SKM-1 (cell line): ENCODE measurements at regions not wholly inside any gene's neighbourhood (a gene's known extent, or its start where the extent isn't known, plus 50 kb on each side); places are given as distances from the start of the nearest gene placed in this dataset.

Experiments used
- DNase-seq: peaks from one replicate; lab custom pipeline; 2025; ENCODE audit not compliant: unreplicated experiment; lab: John Stamatoyannopoulos, UW

DNA sequence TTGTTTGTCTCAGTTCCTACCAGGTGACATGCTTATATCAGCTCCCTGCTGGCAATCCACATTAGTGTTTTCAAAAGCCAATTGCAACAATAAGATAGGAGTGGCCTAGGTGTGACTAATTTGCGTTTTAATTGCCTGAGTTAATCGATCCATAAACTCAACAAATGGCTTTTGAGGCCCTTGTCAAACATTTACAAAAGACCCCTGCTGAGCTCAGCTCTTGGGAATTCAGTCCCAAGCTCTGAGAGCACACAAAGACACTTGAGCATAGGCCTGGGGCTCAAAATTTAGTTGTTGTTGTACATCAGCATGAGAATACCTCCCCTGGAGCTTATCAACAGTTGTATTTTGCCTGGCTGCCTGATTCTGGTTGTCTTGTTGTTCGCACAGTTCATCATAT is 1134.4 kb upstream of the TSPY4 start:
- no peak for DNase-seq

DNA sequence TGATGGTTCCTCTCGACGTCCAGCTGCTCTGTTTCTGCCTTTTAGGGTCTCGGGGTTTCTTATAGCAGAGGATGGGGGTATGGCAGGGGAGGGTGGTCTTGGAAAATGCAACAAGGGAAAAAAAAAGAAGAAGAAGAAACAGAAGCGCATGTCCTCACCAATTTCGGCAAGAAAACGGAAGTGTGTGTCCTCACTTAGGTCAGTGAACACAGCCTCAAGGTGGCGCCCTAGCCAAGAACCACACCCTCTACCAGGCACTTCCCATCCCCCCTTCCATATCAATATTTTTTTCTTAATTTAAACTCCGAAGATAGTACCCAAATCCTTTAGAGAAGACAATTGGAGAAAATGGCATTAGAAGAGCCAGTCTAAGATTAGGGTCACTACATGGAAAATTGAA is 1096.1 kb upstream of the TSPY4 start:
- no peak for DNase-seq

DNA sequence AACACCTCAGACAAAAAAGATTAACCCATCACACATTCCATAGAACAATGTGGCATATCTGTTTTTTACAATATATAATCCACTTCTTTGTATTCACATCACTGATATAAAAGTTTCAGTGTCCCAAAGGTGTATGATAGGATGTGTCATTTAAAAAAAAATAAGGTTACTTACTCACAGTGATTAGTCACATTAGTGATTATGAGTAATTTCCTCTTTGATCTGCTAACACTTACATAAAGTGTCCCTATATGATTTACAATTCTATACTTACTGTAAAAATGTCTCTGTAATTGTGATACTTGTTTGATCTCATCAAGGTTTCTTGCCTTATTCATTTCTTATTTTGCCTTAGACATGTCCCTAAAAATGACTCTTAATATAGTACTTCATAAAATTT is 1063.5 kb upstream of the TSPY4 start:
- DNase-seq, result no peak

DNA sequence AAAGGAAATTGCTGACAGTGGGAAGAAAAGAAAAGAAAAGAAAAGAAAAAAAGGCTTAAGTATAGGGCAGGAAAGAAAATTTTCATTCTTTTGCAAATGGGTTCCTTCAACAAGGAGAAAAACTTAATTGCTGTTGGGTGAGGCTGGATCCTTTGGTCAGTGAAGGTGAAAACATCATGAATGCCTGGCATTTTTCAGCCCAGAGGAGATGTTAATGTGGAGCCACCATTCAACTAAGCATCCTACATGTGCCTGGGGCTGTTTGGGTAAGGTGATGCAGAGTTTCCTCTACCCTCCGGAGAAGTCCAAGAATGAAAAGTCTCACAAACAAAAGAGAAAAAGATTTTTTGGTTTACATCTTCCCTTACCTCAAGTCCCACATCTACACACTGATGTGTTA is 1032.2 kb upstream of the TSPY4 start:
- no peak for DNase-seq

DNA sequence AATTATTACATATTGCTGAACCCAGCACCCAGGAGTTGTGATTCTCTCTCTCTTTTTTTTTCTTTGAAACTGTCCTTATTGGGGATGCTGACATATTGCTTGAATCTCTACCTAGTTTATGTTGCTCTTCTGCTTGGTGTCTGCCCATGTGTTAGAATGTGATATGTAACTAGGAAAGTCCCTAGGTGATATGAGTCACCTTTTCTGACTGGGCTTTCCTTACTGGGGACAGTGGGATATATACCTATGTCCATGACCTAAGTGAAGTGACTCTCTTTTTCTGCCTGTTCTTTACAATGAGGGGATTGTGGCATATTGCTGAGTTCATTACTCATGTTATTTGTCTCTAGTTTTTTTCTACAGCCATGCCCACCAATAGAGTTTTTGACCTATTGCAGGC is 1013.2 kb upstream of the TSPY4 start:
- DNase-seq, result no peak

DNA sequence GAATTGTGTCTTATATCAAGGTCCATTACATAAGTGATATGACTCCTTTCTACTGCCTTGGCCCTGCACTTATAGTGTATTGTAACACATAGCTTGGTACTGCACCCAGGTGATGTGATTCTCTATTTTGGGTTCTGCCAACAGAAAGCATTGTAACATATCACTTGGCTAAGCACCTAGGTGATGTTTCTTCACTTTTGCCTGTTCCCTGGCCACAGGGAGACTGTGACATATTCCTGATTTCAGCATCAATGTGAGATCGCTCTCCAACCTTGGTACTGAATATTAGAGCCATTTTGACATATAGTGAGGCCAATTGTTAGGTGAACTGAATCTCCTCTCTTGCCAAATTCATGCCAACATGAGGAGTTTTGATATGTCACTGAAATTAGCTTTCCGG is 1010.3 kb upstream of the TSPY4 start:
- DNase-seq, result no peak

DNA sequence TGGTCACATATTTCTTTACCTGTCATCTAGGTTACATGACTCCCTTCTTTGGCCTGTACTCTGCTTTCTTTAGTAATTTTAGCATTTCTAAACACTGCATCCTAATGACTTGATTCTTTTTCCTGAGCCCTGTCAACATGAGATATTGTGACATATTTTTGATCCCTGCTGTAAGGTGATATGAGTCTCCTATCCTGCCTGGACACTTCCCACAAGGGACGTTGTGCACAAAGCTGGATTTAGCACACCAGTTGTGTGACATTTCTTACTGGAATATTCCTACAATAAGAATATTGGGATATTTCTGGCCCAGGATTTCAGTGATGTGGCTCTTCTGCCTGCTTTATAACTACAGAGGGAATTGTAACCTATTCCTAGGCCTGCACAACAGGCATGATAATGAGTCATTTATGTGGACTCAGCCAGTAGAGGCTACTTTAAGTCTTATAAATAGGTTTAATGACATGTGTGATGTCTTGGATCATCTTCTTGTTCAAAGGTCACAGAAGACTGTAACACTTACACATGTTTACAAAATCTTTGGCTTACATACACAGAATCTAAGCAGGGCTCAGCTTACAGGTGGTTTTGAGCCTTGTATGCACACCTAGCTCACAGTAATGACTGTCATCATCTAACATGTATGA is 1009.4 kb upstream of the TSPY4 start:
- DNase-seq, result no peak

DNA sequence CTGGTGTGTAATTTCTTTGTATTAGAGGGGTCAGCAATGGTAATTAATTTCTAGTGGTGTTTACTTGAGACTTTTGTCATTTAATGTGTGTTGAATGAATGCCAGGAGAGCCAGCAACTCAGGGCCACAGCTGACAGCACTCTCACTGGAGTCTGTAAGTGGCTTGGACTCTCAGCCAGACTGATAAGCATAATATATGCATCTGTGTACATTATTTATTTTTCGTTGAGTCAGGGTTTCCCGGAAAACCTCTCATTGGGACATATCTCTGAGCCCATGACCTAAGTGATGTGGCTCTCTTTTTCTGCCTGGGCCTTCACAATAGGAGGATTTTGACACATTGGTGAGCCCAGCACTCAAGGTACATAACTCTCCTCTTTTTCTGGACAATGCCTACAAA is 1007.8 kb upstream of the TSPY4 start:
- DNase-seq, result no peak

DNA sequence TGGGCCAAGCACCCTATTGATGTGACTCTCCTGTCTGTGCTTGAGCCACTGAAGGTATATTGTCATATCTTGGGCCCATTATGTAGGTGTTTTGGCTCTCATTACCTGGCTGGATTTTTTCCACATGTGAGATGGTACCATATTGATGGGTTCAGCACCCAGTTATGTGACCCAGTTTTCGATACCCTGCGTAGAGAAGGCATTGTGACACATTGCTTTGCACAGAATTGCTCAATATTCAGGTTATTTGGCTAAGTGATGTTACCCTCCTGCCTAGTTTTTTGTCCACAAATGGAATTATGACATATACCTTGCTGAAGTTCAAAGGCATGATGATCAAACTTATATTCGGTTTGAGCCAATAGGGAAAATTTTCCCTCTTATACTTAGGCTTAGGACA is 1007.3 kb upstream of the TSPY4 start:
- no peak for DNase-seq

DNA sequence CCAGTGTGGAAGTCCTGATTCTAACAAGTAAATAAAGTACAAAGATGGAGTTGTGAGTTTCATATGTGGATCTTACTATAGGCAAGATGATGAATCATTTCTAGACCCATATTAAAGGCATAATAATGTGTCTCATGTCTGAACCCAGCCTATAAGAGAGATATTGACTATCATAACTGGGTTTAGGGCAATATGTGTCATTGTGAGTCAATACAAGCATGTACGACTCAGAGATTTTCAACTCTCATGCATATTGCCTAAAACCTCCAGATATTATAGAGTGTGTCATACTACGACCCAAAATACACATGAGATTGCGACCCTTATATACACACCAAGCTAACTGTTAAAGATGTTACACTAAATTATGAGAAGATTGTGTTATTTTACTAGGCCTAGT is 1003.9 kb upstream of the TSPY4 start:
- DNase-seq, result no peak

DNA sequence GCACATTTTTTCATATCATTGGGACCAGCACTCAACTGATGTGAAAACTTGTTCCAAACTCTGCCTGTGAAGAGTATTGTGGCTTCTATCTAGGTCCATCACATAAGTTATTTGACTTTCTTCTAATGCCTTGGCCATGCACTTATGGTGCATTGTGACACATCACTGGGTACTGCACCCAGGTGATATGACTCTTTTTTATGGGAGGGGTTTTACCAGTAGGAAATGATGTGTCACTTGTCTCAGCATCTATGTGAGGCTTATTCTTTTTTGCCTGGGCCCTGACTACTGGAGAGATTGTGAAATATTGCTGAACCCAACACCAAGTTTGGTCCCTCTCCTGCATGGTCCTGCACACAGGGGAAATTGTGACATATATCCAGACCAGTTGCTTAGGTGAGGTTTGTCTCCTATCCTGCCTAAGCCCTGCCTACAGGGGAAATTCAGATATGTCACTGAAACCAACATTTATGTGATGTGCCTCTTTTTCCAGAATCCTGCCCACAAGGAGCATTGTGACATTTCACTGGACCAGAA is 1001.9 kb upstream of the TSPY4 start:
- DNase-seq, result no peak

DNA sequence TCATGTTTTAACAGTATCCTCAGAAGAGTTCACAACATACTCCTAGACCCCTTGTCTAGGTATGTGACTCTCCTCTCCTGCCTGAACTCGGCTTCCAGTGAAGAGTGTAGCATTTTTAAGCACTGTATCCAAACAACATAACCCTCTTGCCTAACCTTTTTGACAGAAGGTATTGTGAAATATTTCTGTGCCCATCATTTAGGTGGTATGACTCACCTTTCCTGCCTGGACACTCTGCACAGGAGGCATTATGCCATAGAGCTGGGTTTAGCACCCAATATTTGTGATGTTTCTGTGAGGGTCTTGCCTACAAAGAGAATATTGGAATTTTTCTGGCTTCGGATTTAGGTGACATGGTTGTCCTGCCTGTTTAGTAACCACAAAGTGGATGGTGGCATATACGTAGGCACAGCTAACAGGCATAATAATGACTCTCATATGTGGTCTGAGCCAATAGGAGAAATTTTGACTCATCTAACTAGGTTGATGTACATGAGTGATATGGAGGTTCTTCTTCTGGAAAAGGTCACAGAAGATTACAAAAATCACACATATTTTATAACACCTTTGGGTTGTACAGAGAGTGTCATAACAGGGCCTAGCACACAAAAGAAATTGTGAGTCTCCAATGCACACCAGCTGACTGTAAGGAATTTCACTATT is 1001.0 kb upstream of the TSPY4 start:
- DNase-seq, result no peak

DNA sequence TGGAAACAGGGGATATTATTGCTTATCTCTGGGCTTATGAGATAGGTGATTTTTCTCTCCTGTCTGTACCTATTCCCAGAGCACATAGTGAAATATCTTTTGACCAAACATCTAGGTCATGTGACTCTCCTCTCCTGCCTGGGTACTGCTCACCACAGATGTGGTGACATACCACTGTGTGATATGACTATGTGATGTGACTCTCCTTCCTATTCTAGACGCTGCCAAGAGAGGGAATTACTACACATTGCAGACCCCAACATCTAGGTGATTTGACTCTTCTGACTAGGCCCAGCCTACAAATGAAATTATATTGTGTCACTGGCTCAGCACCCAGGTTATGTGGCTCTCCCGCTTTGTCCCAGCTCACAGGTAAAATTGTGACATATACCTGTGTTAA is 996.3 kb upstream of the TSPY4 start:
- no peak for DNase-seq

DNA sequence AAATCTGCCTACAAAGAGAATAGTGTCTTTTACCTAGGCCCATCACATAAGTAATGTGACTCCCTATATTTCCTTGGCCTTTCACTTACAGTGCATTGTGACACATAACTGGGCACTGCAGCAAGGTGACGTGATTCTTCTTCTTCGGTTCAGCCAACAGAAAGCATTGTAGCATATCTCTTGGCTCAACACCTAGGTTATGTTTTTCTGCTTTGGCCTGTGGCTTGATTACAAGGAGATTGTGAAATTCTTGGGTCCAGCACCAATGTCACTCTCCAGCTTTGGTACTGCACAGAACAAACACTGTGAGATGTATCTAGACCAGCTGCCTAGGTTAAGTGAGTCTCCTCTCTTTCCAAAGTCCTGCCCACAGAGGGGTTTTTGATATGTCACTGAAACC is 995.1 kb upstream of the TSPY4 start:
- DNase-seq, result no peak

DNA sequence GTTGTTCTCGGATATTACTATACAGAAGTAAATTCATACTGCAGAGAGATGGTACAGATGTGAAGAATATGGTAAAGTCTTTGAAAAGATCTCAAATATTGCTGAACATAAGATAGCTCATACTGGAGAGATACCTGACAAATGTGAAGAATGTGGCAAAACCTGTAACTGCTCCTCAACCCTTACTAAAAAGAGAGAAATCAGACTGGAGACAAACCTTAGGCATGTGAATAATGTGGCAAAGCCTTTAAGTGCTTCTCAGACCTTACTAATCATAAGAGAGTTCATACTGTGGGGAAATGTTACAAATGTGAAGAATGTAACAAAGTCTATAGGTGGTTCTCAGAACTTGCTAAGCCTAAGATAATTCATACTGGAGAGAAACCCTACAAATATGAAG is 986.0 kb upstream of the TSPY4 start:
- no peak for DNase-seq

DNA sequence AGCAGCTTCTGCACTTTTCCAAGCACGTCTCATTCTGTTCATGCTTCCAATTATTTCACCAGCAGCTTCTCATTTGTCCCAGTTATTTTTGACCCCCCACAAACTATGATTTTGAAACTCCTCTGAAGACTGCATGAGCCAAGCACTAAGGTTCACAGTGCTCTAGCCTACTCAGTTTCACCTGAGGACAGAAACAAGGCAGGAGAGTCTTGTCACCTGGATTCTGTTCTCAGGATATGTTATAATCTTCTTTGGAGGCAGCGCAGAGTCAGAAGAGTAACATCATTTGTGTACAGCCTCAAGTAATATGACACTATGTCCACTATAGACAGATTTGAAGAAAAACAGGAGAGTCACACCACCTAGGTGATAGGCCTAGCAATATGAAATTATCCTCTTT is 985.1 kb upstream of the TSPY4 start:
- DNase-seq, result no peak

DNA sequence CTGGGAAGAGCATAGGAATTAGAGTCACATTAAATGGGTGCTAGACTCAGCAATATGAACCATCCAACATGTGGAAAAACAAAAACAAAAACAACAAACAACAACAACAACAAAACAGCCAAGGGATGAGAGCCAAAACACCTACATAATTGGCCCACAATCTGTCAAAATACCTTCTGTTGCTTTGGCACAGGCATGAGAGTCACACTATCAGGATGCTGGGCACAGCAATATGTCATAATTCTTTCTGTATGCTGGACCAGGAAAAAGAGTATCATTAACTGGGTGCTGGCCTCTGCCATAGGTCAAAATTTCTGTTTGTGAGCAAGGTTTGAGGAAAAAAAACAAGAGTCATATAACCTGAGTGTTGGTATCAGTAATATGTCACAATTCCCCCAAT is 979.1 kb upstream of the TSPY4 start:
- DNase-seq, result no peak

DNA sequence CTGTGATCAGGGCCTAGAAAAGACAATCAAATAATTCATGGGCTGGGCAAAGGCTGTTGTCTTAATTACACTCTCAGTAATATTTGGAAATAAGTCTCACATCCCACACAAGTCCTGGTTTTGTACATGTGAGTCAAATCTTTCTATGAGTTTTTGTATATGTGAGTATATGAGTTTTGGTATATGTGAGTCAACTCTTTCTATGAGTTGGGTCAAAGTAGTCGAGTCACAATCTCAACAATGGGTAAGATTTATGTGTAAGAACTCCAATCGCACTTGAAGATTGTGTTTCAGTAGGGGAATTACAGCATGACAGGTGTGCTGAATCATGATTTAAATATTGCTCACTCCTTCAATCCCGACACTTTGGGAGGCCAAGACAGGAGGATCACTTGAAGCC is 975.5 kb upstream of the TSPY4 start:
- DNase-seq, result no peak

DNA sequence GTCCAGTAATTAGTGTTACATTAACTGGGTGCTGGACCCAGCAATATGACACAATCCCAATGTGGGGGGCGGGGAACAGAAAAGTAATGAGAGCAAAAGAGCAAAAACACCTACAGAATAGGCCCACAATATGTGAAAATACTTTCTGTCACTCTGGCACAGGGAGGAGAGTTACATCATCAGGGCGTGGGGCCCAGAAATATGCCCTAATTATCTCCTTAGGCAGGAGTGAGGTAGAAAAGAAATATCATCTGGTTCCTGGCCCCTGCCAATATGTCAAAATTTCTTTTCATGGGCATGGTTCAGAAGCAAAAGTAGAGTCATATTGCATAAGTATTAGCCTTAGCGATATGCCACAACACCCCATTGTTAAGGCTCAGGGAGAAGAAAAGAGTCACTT is 959.8 kb upstream of the TSPY4 start:
- no peak for DNase-seq

DNA sequence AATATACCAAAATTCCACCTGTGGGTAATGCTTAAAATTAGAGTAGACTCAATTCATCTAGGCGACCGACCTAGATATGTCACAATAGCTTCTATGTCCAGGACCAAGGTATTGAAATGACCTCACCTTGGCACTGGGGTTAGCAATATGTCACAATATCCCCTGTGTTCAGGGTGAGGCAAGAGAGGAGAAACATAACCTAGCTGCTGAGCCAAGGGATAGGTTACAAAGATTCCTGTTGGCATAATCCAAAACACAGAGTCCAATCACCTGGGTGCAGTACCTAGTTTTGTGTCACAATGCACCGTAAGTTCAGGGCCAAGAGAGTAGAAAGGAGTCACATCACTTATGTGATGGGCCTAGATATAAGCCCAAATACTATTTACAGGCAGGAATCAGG is 957.5 kb upstream of the TSPY4 start:
- no peak for DNase-seq

DNA sequence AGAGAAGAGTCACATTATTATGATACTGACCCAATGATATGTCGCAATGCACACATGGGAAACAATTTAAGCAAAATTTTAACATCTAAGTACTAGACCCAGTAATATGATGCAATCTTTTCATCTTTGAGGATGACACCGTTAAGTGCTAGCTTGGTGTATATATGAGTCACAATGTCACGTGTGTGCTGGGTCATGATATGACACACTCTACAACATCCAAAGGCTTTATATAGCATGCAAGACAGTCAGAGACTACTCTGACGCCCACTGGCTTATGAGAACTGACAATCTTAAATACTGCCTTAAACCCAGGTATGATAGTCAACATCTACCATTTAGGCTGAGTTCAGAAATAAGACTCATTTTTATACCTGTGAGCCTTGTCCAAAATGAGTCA is 955.8 kb upstream of the TSPY4 start:
- DNase-seq, result no peak

DNA sequence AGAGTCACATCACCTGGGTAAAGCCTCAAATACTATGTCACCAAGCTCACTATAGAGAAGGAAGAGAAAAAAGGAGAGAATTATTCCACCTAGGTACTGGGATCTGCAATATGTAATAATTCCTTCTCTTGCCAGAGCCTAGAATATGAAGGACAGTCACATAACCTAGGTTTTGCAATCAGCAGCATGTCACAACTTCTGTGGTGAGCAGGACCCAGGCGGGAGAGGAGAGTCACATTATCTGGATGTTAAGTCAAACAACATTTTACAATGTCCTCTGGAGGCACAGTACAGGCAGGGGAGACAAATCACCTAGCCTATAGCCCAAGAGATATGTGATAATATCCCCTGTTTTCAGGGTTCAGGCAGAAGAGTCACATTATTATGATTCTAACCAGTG is 951.2 kb upstream of the TSPY4 start:
- DNase-seq, result peak; percentile 51

DNA sequence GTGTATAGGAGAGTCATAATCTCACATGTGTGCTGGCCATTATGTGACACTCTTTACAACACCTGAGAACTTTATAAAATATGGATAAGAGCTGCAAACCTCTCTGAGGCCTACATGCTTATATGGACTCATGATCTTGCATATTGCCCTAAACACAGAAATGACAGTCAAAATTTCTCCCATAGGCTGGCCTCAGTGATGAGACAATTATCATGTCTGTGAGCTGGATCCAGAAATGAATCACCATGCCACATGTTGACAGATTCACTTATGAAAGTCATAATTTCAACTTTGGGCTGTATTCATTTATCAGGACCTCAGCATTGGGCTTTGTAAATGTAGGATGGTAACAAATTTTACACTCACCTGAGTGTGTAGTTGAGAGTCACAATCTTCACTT is 948.8 kb upstream of the TSPY4 start:
- no peak for DNase-seq
